ENCODE measurements at regions not wholly inside any gene's neighbourhood (a gene's known extent, or its start where the extent isn't known, plus 50 kb on each side); places are given as distances from the start of the nearest gene placed in this dataset.

DNA sequence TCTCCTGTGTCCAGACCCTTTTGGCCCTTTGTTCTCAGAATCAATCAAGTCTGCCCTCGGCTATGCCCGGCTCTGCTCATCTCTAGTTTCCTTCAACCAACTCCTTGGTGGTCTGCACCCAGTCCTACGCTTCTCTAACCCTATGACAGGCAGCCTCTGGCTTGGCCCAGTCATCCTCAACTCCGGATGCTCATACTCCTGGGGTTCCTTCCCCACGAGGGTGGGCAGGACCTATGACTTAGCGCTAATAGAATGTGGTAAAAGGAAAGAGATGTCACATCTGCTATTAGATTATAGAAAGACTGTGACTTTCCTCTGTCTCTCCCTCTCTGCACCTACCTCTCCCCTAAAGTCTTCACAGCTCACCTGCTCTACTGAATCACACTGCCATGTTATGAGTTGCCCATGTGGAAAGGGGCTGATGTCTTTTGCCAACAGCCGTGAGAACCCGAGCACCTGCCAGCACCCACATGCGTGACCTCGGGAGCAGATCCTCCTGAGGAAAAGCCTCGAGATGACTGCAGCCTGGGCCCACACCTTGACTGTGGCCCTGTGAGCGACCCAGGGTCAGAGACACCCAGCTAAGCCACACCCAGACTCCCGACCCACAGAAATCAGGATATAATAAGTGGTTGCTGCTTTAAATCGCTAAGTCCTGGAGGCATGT, 334.9 kb downstream of the GADD45G start:
- TF ChIP-seq, protein P1, sequence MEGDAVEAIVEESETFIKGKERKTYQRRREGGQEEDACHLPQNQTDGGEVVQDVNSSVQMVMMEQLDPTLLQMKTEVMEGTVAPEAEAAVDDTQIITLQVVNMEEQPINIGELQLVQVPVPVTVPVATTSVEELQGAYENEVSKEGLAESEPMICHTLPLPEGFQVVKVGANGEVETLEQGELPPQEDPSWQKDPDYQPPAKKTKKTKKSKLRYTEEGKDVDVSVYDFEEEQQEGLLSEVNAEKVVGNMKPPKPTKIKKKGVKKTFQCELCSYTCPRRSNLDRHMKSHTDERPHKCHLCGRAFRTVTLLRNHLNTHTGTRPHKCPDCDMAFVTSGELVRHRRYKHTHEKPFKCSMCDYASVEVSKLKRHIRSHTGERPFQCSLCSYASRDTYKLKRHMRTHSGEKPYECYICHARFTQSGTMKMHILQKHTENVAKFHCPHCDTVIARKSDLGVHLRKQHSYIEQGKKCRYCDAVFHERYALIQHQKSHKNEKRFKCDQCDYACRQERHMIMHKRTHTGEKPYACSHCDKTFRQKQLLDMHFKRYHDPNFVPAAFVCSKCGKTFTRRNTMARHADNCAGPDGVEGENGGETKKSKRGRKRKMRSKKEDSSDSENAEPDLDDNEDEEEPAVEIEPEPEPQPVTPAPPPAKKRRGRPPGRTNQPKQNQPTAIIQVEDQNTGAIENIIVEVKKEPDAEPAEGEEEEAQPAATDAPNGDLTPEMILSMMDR (IDR thresholded peaks at IDR 0.05; ENCODE audit: low read depth, low read length), result no peak
- TF ChIP-seq POLR2A (IDR thresholded peaks at IDR 0.05; ENCODE audit: extremely low read depth, insufficient read length) (no peak), MYC (IDR thresholded peaks at IDR 0.05; ENCODE audit: low read depth, low read length) (no peak)
- TF ChIP-seq, protein P2, sequence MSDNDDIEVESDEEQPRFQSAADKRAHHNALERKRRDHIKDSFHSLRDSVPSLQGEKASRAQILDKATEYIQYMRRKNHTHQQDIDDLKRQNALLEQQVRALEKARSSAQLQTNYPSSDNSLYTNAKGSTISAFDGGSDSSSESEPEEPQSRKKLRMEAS (IDR thresholded peaks at IDR 0.05; ENCODE audit: low read depth, low read length), result no peak
